ENCODE measurements at regions not wholly inside any gene's neighbourhood (a gene's known extent, or its start where the extent isn't known, plus 50 kb on each side); places are given as distances from the start of the nearest gene placed in this dataset.

GRCh38 chr14:22118899-22119477, 445.4 kb upstream of the OR4E1 start:
- Histone ChIP-seq H3K9me3 (ENCODE audit: control insufficient read depth, low read length) (no peaks in the 10 kb centered on the region), H3K79me2 (no peaks in the 10 kb centered on the region), H3K4me3 (ENCODE audit: low read depth, low read length) (no peak overlapping the region), H3K27ac (no peak overlapping the region), H3K4me1 (no peaks in the 10 kb centered on the region), H3K4me2 (ENCODE audit: low read length) (no peak overlapping the region), H3K27me3 (ENCODE audit: control insufficient read depth, insufficient read depth, low read length) (no peaks in the 10 kb centered on the region), H2AFZ (no peak overlapping the region), H3K9ac (no peak overlapping the region), H3K36me3 (ENCODE audit: control insufficient read depth, insufficient read depth, low read length) (no peaks in the 10 kb centered on the region)
- TF ChIP-seq CTCF (IDR thresholded peaks at IDR 0.05): no peak

DNA sequence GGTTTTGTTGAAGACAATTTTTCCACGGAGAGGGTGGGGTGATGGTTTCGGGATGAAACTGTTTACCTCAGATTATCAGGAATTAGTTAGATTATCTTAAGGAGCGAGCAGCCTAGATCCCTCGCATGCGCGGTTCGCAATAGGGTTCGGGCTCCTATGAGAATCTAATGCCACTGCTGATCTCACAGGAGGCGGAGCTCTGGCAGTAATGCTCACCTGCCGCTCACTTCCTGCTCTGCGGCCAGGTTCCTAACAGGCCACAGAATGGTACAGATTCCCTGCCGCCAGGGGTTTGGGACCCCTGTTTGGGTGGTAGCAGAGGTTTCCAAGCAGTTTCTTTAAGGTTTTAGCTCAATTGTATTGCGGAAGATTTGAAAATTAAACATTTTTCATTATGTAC, 439.8 kb upstream of the OR4E1 start:
- Histone ChIP-seq H3K27ac (no peak overlapping the region), H3K9me3 (ENCODE audit: control insufficient read depth, low read length) (no peaks in the 10 kb centered on the region), H3K4me3 (ENCODE audit: low read depth, low read length) (no peak overlapping the region), H3K27me3 (ENCODE audit: control insufficient read depth, insufficient read depth, low read length) (no peaks in the 10 kb centered on the region), H3K4me1 (no peaks in the 10 kb centered on the region), H3K79me2 (no peaks in the 10 kb centered on the region), H3K36me3 (ENCODE audit: control insufficient read depth, insufficient read depth, low read length) (no peaks in the 10 kb centered on the region), H3K9ac (no peak overlapping the region), H3K4me2 (ENCODE audit: low read length) (no peak overlapping the region), H2AFZ (no peak overlapping the region)
- no peak for TF ChIP-seq CTCF (IDR thresholded peaks at IDR 0.05)

DNA sequence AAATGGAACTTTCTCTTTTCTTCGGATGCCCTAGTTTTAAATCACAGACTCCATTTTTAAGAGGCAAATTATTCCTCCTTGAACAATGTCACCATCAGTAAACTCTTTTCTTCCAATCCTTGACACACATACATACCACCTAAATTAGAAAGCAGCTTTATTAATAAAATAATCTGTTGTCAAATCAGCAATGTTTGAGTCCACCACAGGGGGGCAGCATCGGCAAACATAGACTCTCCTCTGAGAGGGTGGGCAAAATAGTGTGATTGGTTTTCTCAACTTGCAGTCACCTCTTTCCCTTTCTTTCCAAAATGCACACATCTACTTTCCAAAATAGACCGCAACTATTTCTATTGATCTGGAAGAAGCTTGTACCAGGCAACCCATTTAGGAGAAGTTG, 438.4 kb upstream of the OR4E1 start:
- Histone ChIP-seq H3K9me3 (ENCODE audit: control insufficient read depth, low read length) (no peaks in the 10 kb centered on the region), H3K9ac (no peak overlapping the region), H3K27ac (no peak overlapping the region), H3K27me3 (ENCODE audit: control insufficient read depth, insufficient read depth, low read length) (no peaks in the 10 kb centered on the region), H3K36me3 (ENCODE audit: control insufficient read depth, insufficient read depth, low read length) (no peaks in the 10 kb centered on the region), H3K4me1 (no peaks in the 10 kb centered on the region), H3K4me2 (ENCODE audit: low read length) (no peak overlapping the region), H3K4me3 (ENCODE audit: low read depth, low read length) (no peak overlapping the region), H3K79me2 (no peaks in the 10 kb centered on the region), H2AFZ (no peak overlapping the region)
- no peak for TF ChIP-seq CTCF (IDR thresholded peaks at IDR 0.05)

DNA sequence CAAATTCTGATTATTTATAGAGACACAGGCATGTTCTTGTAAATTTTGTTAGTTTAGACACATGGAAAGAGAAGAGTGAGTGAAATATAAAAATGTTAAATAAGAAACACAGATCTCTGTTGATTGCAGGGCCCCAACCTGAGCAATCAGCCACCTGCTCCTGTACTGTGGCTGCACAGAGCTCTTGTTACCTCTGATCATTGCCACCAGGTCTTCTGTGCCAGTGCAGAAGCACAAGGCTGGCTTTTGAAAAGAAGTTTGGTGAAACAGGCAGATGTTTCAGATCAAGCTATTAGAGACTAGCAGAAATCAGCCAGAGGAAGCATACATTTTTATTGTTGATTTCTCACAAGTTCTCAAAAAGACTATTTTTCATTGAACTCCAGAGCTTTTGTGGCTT, 434.1 kb upstream of the OR4E1 start:
- Histone ChIP-seq H3K27me3 (ENCODE audit: control insufficient read depth, insufficient read depth, low read length) (no peaks in the 10 kb centered on the region), H3K4me3 (ENCODE audit: low read depth, low read length) (no peak overlapping the region), H3K4me1 (no peaks in the 10 kb centered on the region)

More for the DNA sequence above, 434.1 kb upstream of the OR4E1 start:
- H2AFZ ChIP-seq: no peak overlapping the region
- no peak overlapping the region for H3K9ac ChIP-seq
- no peaks in the 10 kb centered on the region for H3K79me2 ChIP-seq
- TF ChIP-seq CTCF (IDR thresholded peaks at IDR 0.05): no peak
- H3K36me3 ChIP-seq (ENCODE audit: control insufficient read depth, insufficient read depth, low read length): no peaks in the 10 kb centered on the region
- no peaks in the 10 kb centered on the region for H3K9me3 ChIP-seq (ENCODE audit: control insufficient read depth, low read length)
- H3K4me2 ChIP-seq (ENCODE audit: low read length): no peak overlapping the region
- no peak overlapping the region for H3K27ac ChIP-seq
